ENCODE measurements at regions not wholly inside any gene's neighbourhood (a gene's known extent, or its start where the extent isn't known, plus 50 kb on each side); places are given as distances from the start of the nearest gene placed in this dataset.

DNA sequence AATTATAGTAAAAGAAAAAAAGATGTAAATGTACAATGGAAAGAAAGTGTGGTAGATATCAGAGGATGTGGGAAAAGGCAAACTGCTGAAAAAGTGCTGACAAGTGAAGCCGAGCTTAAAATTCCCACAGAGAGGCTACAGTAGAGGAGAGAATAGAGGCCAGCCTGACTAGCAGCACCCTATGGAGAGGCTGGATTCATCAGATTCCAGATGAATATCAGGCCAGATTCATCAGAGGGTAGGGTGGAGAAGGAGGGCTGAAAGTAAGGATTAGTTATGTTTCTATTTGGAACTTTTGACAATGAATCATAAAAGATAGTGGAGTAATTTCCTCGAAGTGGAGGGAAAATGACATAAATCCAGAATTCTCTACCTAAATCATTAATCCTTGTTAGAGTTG is 60.4 kb upstream of the NEK7 start:
- TF ChIP-seq, protein P1, sequence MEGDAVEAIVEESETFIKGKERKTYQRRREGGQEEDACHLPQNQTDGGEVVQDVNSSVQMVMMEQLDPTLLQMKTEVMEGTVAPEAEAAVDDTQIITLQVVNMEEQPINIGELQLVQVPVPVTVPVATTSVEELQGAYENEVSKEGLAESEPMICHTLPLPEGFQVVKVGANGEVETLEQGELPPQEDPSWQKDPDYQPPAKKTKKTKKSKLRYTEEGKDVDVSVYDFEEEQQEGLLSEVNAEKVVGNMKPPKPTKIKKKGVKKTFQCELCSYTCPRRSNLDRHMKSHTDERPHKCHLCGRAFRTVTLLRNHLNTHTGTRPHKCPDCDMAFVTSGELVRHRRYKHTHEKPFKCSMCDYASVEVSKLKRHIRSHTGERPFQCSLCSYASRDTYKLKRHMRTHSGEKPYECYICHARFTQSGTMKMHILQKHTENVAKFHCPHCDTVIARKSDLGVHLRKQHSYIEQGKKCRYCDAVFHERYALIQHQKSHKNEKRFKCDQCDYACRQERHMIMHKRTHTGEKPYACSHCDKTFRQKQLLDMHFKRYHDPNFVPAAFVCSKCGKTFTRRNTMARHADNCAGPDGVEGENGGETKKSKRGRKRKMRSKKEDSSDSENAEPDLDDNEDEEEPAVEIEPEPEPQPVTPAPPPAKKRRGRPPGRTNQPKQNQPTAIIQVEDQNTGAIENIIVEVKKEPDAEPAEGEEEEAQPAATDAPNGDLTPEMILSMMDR (IDR thresholded peaks at IDR 0.05) = no peak
- TF ChIP-seq POLR2A (IDR thresholded peaks at IDR 0.05) = no peak
